SK-N-MC (cell line): ENCODE measurements at regions not wholly inside any gene's neighbourhood (a gene's known extent, or its start where the extent isn't known, plus 50 kb on each side); places are given as distances from the start of the nearest gene placed in this dataset.

Source experiments
- EZH2 ChIP-seq: fragments of 200-600 bp; sonication (generic); IDR thresholded peaks from one replicate; pipeline ENCODE4 v1.6.1; 2017; ENCODE audit warnings: antibody characterized with exemption
- POLR2AphosphoS5 ChIP-seq: IDR thresholded peaks from 2 replicates; pipeline ENCODE4 v1.6.1; 2012; ENCODE audit warnings: mild to moderate bottlenecking, low read depth, low read length, borderline replicate concordance

GRCh38 chr10:35909121-35909720 is 267.1 kb upstream of the FZD8 start:
- TF ChIP-seq POLR2AphosphoS5 (no peak), EZH2 (no peak)
